Left ventricle myocardium inferior (tissue), 1 donor: ENCODE measurements at regions not wholly inside any gene's neighbourhood (a gene's known extent, or its start where the extent isn't known, plus 50 kb on each side); places are given as distances from the start of the nearest gene placed in this dataset.

ENCODE experiments used
- DNase-seq: peaks from one replicate; pipeline ENCODE4 v3.0.0-alpha.2; 2020
- H3K27ac ChIP-seq: fragments of 200-600 bp; replicated peaks from 2 replicates; pipeline ENCODE4 v1.8.0; 2021
- H3K27me3 ChIP-seq: fragments of 200-600 bp; 2 replicates; pipeline ENCODE4 v1.8.0; 2021; ENCODE audit warnings: low read depth
- H3K36me3 ChIP-seq: fragments of 200-600 bp; 2 replicates; pipeline ENCODE4 v1.8.0; 2021
- H3K4me1 ChIP-seq: fragments of 200-600 bp; 2 replicates; pipeline ENCODE4 v1.8.0; 2021
- H3K4me3 ChIP-seq: fragments of 200-600 bp; 2 replicates; pipeline ENCODE4 v1.8.0; 2021; ENCODE audit warnings: mild to moderate bottlenecking, moderate library complexity
- H3K9me3 ChIP-seq: fragments of 200-600 bp; replicated peaks from 2 replicates; pipeline ENCODE4 v1.8.0; 2021
- CTCF ChIP-seq: fragments of 200-600 bp; IDR thresholded peaks from 2 replicates; pipeline ENCODE4 v1.8.0; 2021; ENCODE audit warnings: antibody characterized with exemption, mild to moderate bottlenecking, borderline replicate concordance
- intact Hi-C: fragments of 100-400 bp; cut with micrococcal nuclease; formaldehyde crosslinking; loops from one replicate; pipeline ENCODE4 v1.11.0; 2022
- donor health status: DM: no; HTN: yes; CAD: no; lungs with severe emphysema.

GRCh38 chr5:142515036-142515435 lies 170.9 kb downstream of the FGF1 start:
- no peak overlapping the region for H3K4me3 ChIP-seq
- no peak overlapping the region for H3K27ac ChIP-seq
- intact Hi-C loops: no loop called here
- peaks cover 17% of the 10 kb centered on the region for H3K9me3 ChIP-seq
- H3K4me1 ChIP-seq: peaks cover 24% of the 10 kb centered on the region
- H3K27me3 ChIP-seq: no peaks in the 10 kb centered on the region
- no peaks in the 10 kb centered on the region for H3K36me3 ChIP-seq
- no peak for DNase-seq
- no peak for TF ChIP-seq CTCF

GRCh38 chr5:142514196-142514595 lies 171.7 kb downstream of the FGF1 start:
- Histone ChIP-seq H3K4me3 (no peak overlapping the region), H3K4me1 (peaks cover 24% of the 10 kb centered on the region), H3K27me3 (no peaks in the 10 kb centered on the region), H3K9me3 (peaks cover 17% of the 10 kb centered on the region), H3K36me3 (no peaks in the 10 kb centered on the region), H3K27ac (no peak overlapping the region)
- no peak for TF ChIP-seq CTCF
- intact Hi-C loops: no loop called here
- no peak for DNase-seq

- Histone ChIP-seq H3K4me3 (no peak overlapping the region), H3K4me1 (peaks cover 42% of the 10 kb centered on the region), H3K27me3 (no peaks in the 10 kb centered on the region), H3K36me3 (no peaks in the 10 kb centered on the region), H3K9me3 (peaks cover 15% of the 10 kb centered on the region), H3K27ac (peak overlapping the region; percentile 45)
- DNase-seq: no peak
- no peak for TF ChIP-seq CTCF
- intact Hi-C loops: no loop called here
Measured at GRCh38 chr5:142512043-142513042, 173.5 kb downstream of the FGF1 start.

GRCh38 chr5:142511358-142511757 lies 174.5 kb downstream of the FGF1 start:
- H3K4me1 ChIP-seq: peaks cover 51% of the 10 kb centered on the region
- DNase-seq: no peak
- TF ChIP-seq CTCF: no peak
- H3K27me3 ChIP-seq: no peaks in the 10 kb centered on the region
- peak overlapping the region; percentile 45 for H3K27ac ChIP-seq
- H3K9me3 ChIP-seq: peaks cover 5% of the 10 kb centered on the region
- intact Hi-C loops: no loop called here
- H3K4me3 ChIP-seq: no peak overlapping the region
- no peaks in the 10 kb centered on the region for H3K36me3 ChIP-seq

- Histone ChIP-seq H3K4me1 (peaks cover 45% of the 10 kb centered on the region), H3K27me3 (no peaks in the 10 kb centered on the region), H3K4me3 (no peak overlapping the region), H3K9me3 (no peaks in the 10 kb centered on the region), H3K36me3 (no peaks in the 10 kb centered on the region), H3K27ac (no peak overlapping the region)
- intact Hi-C loops: no loop called here
- no peak for TF ChIP-seq CTCF
- no peak for DNase-seq
Measured at GRCh38 chr5:142509026-142509425, 176.9 kb downstream of the FGF1 start.
